Keratinocyte (primary cell): ENCODE measurements at regions not wholly inside any gene's neighbourhood (a gene's known extent, or its start where the extent isn't known, plus 50 kb on each side); places are given as distances from the start of the nearest gene placed in this dataset.

Experiments used
- DNase-seq: peaks from one replicate; pipeline ENCODE4 v3.0.0-alpha.2; 2011; ENCODE audit warnings: low read depth, missing footprints, low spot score
- FAIRE-seq: peaks from 2 replicates; lab custom pipeline; 2011; peaks lifted over from hg19 to GRCh38; lab: Jason Lieb, UNC
- H2AFZ ChIP-seq: 2 replicates; pipeline ENCODE4 v1.6.0; 2012; ENCODE audit warnings: low read length, control low read depth, inconsistent platforms; ENCODE audit not compliant: control insufficient read depth
- H3K27ac ChIP-seq: 2 replicates; pipeline ENCODE4 v1.5.1; 2011; ENCODE audit warnings: low read length; ENCODE audit not compliant: control insufficient read depth, insufficient read depth
- H3K27me3 ChIP-seq: 3 replicates; pipeline ENCODE4 v1.6.0; 2011; ENCODE audit warnings: low read length; ENCODE audit not compliant: control insufficient read depth, insufficient read depth; ENCODE audit errors: extremely low read depth
- H3K36me3 ChIP-seq, 2 experiments: 2 replicates in 1 of 2; 3 replicates in 1 of 2; pipeline ENCODE4 v1.5.1; 2011; ENCODE audit warnings: low read length in 2 of 2, mild to moderate bottlenecking in 1 of 2; ENCODE audit not compliant: control insufficient read depth in 2 of 2, insufficient read depth in 2 of 2; ENCODE audit errors: extremely low read depth in 1 of 2
- H3K4me1 ChIP-seq: 3 replicates; pipeline ENCODE4 v1.5.1; 2011; ENCODE audit warnings: low read length; ENCODE audit not compliant: control insufficient read depth, insufficient read depth; ENCODE audit errors: extremely low read depth
- H3K4me2 ChIP-seq: 3 replicates; pipeline ENCODE4 v1.6.0; 2011; ENCODE audit warnings: low read depth, low read length; ENCODE audit not compliant: control insufficient read depth, insufficient read depth; ENCODE audit errors: extremely low read depth
- H3K4me3 ChIP-seq, 3 experiments: fragments of 200-600 bp in 1 of 3; sonication (generic) in 1 of 3; 2 replicates in 2 of 3; 3 replicates in 1 of 3; pipeline ENCODE4 v1.5.1; 2011 to 2016; ENCODE audit warnings: low read length in 3 of 3, mild to moderate bottlenecking in 3 of 3, control low read depth in 2 of 3, inconsistent platforms in 1 of 3, low read depth in 1 of 3, mixed read lengths in 1 of 3, mixed run types in 1 of 3, moderate library complexity in 1 of 3; ENCODE audit not compliant: control insufficient read depth in 2 of 3, insufficient read depth in 2 of 3; ENCODE audit errors: extremely low read depth in 1 of 3
- H3K79me2 ChIP-seq: 2 replicates; pipeline ENCODE4 v1.6.0; 2012; ENCODE audit warnings: low read length; ENCODE audit not compliant: control insufficient read depth, insufficient read depth
- H3K9ac ChIP-seq: 3 replicates; pipeline ENCODE4 v1.6.0; 2011; ENCODE audit warnings: low read length; ENCODE audit not compliant: control insufficient read depth, insufficient read depth; ENCODE audit errors: extremely low read depth
- H3K9me1 ChIP-seq: 3 replicates; pipeline ENCODE4 v1.6.0; 2011; ENCODE audit warnings: low read length; ENCODE audit not compliant: control insufficient read depth, insufficient read depth; ENCODE audit errors: extremely low read depth
- H3K9me3 ChIP-seq: 2 replicates; pipeline ENCODE4 v1.5.1; 2012; ENCODE audit warnings: low read depth, low read length; ENCODE audit not compliant: control insufficient read depth
- H4K20me1 ChIP-seq: 3 replicates; pipeline ENCODE4 v1.6.0; 2011; ENCODE audit warnings: low read length; ENCODE audit not compliant: control insufficient read depth, insufficient read depth; ENCODE audit errors: extremely low read depth
- EZH2 ChIP-seq: IDR thresholded peaks from one replicate; pipeline ENCODE4 v1.6.1; 2012; ENCODE audit warnings: inconsistent platforms, mild to moderate bottlenecking, low read length, moderate library complexity
- dilution Hi-C: fragments of 300-500 bp; cut with MboI; formaldehyde crosslinking; loops from one replicate; pipeline ENCODE4 v1.7.0; 2020; ENCODE audit warnings: low sequenced_read_pairs; ENCODE audit not compliant: extremely low pct_ligation_motif_present
- TF ChIP-seq, protein P1 (sequence below), 3 experiments: IDR thresholded peaks in 1 of 3; conservative IDR thresholded peaks in 1 of 3; optimal IDR thresholded peaks in 1 of 3; 2 replicates in 2 of 3; 3 replicates in 1 of 3; pipeline versions ENCODE3 to v1.5.1; 2011; ENCODE audit warnings: low read length in 3 of 3, mild to moderate bottlenecking in 3 of 3, moderate library complexity in 2 of 3, control low read depth in 1 of 3, inconsistent platforms in 1 of 3; ENCODE audit not compliant: insufficient read depth in 2 of 3; ENCODE audit errors: extremely low read depth in 1 of 3

DNA sequence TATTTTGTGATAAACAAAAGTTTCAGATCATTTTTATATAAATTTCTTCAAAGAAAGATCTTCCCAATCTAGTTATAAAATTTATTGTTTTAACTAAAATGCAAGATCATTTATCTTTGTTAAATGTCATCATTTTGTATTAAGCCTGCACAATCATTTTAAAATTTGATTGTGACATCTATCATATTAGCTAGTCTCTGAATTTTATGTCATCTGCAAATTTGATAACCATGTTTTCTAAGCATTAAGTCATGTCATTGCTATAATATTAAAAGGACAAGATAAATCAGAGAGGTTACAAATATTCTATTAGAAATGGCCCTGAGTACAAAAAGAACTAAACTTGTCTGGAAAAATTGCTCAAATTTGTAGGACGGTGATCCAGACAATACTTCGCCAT, 175.9 kb downstream of the PTN start:
- Histone ChIP-seq H3K79me2 (no peaks in the 10 kb centered on the region), H3K4me3 (no peak overlapping the region), H2AFZ (no peak overlapping the region), H3K9me3 (no peaks in the 10 kb centered on the region), H4K20me1 (no peaks in the 10 kb centered on the region), H3K4me2 (no peak overlapping the region), H3K9ac (no peak overlapping the region), H3K9me1 (no peaks in the 10 kb centered on the region), H3K36me3 (no peaks in the 10 kb centered on the region), H3K27ac (no peak overlapping the region), H3K4me1 (no peaks in the 10 kb centered on the region), H3K27me3 (no peaks in the 10 kb centered on the region)
- DNase-seq (no peak), FAIRE-seq (no peak)
- dilution Hi-C loops, result no loop called here
- TF ChIP-seq, protein P1, sequence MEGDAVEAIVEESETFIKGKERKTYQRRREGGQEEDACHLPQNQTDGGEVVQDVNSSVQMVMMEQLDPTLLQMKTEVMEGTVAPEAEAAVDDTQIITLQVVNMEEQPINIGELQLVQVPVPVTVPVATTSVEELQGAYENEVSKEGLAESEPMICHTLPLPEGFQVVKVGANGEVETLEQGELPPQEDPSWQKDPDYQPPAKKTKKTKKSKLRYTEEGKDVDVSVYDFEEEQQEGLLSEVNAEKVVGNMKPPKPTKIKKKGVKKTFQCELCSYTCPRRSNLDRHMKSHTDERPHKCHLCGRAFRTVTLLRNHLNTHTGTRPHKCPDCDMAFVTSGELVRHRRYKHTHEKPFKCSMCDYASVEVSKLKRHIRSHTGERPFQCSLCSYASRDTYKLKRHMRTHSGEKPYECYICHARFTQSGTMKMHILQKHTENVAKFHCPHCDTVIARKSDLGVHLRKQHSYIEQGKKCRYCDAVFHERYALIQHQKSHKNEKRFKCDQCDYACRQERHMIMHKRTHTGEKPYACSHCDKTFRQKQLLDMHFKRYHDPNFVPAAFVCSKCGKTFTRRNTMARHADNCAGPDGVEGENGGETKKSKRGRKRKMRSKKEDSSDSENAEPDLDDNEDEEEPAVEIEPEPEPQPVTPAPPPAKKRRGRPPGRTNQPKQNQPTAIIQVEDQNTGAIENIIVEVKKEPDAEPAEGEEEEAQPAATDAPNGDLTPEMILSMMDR (optimal IDR thresholded peaks at IDR 0.05 in 1 of 3, IDR thresholded peaks at IDR 0.05 in 1 of 3, conservative IDR thresholded peaks at IDR 0.05 in 1 of 3; ENCODE audit: extremely low read depth in 1 of 3, insufficient read depth in 2 of 3, low read length in 3 of 3), result no peak
- no peak for TF ChIP-seq EZH2

DNA sequence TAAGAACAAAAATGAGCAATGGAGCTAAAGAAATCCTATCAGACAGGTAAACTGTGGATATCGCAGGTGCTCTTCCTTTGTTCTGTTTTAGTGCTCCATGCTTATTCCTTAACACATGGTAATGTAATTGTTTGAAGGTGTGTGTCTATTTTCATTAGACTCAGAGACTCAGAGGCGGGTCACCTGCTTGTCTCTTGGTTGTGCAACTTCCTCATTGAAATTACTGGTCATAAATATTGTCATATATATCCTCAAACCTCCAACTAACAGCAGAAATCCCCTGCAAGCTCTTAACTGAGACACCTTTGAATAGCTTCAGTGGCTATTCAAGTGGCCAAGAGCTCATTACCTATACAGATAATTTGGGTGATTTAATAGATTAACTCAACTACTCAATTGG, 177.2 kb downstream of the PTN start:
- H3K4me3 ChIP-seq, result no peak overlapping the region
- FAIRE-seq, result no peak

More for the DNA sequence above, 177.2 kb downstream of the PTN start:
- Histone ChIP-seq H3K9me3 (no peaks in the 10 kb centered on the region), H3K9ac (no peak overlapping the region), H3K9me1 (no peaks in the 10 kb centered on the region), H3K4me1 (no peaks in the 10 kb centered on the region), H4K20me1 (no peaks in the 10 kb centered on the region), H3K79me2 (no peaks in the 10 kb centered on the region), H3K4me2 (no peak overlapping the region), H3K27me3 (no peaks in the 10 kb centered on the region), H3K27ac (no peak overlapping the region), H2AFZ (no peak overlapping the region), H3K36me3 (no peaks in the 10 kb centered on the region)
- dilution Hi-C loops, result no loop called here
- no peak for TF ChIP-seq EZH2
- TF ChIP-seq, protein P1 (optimal IDR thresholded peaks at IDR 0.05 in 1 of 3, IDR thresholded peaks at IDR 0.05 in 1 of 3, conservative IDR thresholded peaks at IDR 0.05 in 1 of 3; ENCODE audit: extremely low read depth in 1 of 3, insufficient read depth in 2 of 3, low read length in 3 of 3), result no peak
- no peak for DNase-seq
